Adrenal gland (tissue), 5 donors: ENCODE measurements at regions not wholly inside any gene's neighbourhood (a gene's known extent, or its start where the extent isn't known, plus 50 kb on each side); places are given as distances from the start of the nearest gene placed in this dataset.

Experiments used
- CTCF ChIP-seq, 6 experiments: fragments of 450-650 bp in 4 of 6; fragments of 200-600 bp in 2 of 6; sonication (generic) in 1 of 6; IDR thresholded peaks; 1 replicate in 5 of 6; 2 replicates in 1 of 6; pipeline versions ENCODE4 v1.5.1 to v1.8.0; 2016 to 2021; ENCODE audit warnings: antibody characterized with exemption in 6 of 6, mild to moderate bottlenecking in 2 of 6, moderate library complexity in 1 of 6
- POLR2A ChIP-seq, 2 donors: fragments of 450-650 bp; IDR thresholded peaks; one replicate each; pipeline ENCODE4 v1.6.1; 2017; ENCODE audit warnings: antibody characterized with exemption in 2 of 2, mild to moderate bottlenecking in 2 of 2, moderate library complexity in 1 of 2
- donor health status: DM: no; HTN: no; CAD: no.

GRCh38 chr10:62655337-62655994 is 149.1 kb upstream of the ADO start:
- TF ChIP-seq CTCF (IDR thresholded peaks at IDR 0.05) (no peak), POLR2A (IDR thresholded peaks at IDR 0.05) (no peak)
